ENCODE measurements at regions not wholly inside any gene's neighbourhood (a gene's known extent, or its start where the extent isn't known, plus 50 kb on each side); places are given as distances from the start of the nearest gene placed in this dataset.

- no peak for DNase-seq
These were observed 197.0 kb upstream of the PRICKLE1 start for GRCh38 chr12:42786400-42787148.

- DNase-seq: no peak
These were observed 196.4 kb upstream of the PRICKLE1 start for GRCh38 chr12:42785944-42786343.

GRCh38 chr12:42780671-42781070 lies 191.1 kb upstream of the PRICKLE1 start:
- no peak for DNase-seq

GRCh38 chr12:42779186-42779859 lies 189.8 kb upstream of the PRICKLE1 start:
- DNase-seq: no peak

GRCh38 chr12:42776396-42776795 lies 186.8 kb upstream of the PRICKLE1 start:
- no peak for DNase-seq

GRCh38 chr12:42774238-42774637 lies 184.7 kb upstream of the PRICKLE1 start:
- no peak for DNase-seq

- DNase-seq: no peak
These were observed 180.7 kb upstream of the PRICKLE1 start for GRCh38 chr12:42770261-42770660.

- DNase-seq: no peak
These were observed 179.9 kb upstream of the PRICKLE1 start for GRCh38 chr12:42769455-42769854.

GRCh38 chr12:42767998-42768397 lies 178.5 kb upstream of the PRICKLE1 start:
- DNase-seq: no peak

- no peak for DNase-seq
These were observed 177.9 kb upstream of the PRICKLE1 start for GRCh38 chr12:42767326-42767954.

GRCh38 chr12:42766754-42767153 lies 177.2 kb upstream of the PRICKLE1 start:
- DNase-seq: no peak

GRCh38 chr12:42766026-42766425 lies 176.5 kb upstream of the PRICKLE1 start:
- DNase-seq: no peak

GRCh38 chr12:42763682-42764081 lies 174.1 kb upstream of the PRICKLE1 start:
- no peak for DNase-seq

GRCh38 chr12:42762395-42762925 lies 172.9 kb upstream of the PRICKLE1 start:
- DNase-seq: no peak

- no peak for DNase-seq
These were observed 172.2 kb upstream of the PRICKLE1 start for GRCh38 chr12:42761601-42762350.

- DNase-seq: no peak
These were observed 171.5 kb upstream of the PRICKLE1 start for GRCh38 chr12:42761086-42761485.

- no peak for DNase-seq
These were observed 171.0 kb upstream of the PRICKLE1 start for GRCh38 chr12:42760550-42760949.

GRCh38 chr12:42759622-42760273 lies 170.2 kb upstream of the PRICKLE1 start:
- no peak for DNase-seq

- no peak for DNase-seq
These were observed 169.3 kb upstream of the PRICKLE1 start for GRCh38 chr12:42758806-42759205.

GRCh38 chr12:42757624-42758119 lies 168.1 kb upstream of the PRICKLE1 start:
- no peak for DNase-seq

- no peak for DNase-seq
These were observed 167.5 kb upstream of the PRICKLE1 start for GRCh38 chr12:42756841-42757623.
